HCT116 (cell line): ENCODE measurements at regions not wholly inside any gene's neighbourhood (a gene's known extent, or its start where the extent isn't known, plus 50 kb on each side); places are given as distances from the start of the nearest gene placed in this dataset.

Experiments used
- ATAC-seq: fragments of 200-7000 bp; cut with Tn5 transposase; 2 replicates; pipeline ENCODE4 v1.9.1; 2020; ENCODE audit warnings: mild to moderate bottlenecking, moderate library complexity
- BruUV-seq: library from RNA; stranded (reverse); fragments of 400-500 nt; replicated peaks from 2 replicates; lab custom pipeline; 2021; lab: Mats Ljungman, UMichigan
- CTCF ChIA-PET: fragments of 300-600 bp; sonication (Branson Sonifier 250); formaldehyde crosslinking; loops from one replicate; lab custom pipeline; 2021; ENCODE audit warnings: antibody characterized with exemption; lab: Charles Lee
- POLR2A ChIA-PET: fragments of 300-600, 350-600 bp; sonication (Branson Sonifier 250); formaldehyde crosslinking; loops from one replicate; lab custom pipeline; 2021; ENCODE audit warnings: antibody characterized with exemption; lab: Charles Lee
- RAD21 ChIA-PET, 2 experiments: fragments of 300-600 bp; sonication (Branson Sonifier 250); formaldehyde crosslinking; loops; one replicate each; lab custom pipeline; 2023; ENCODE audit warnings: low total read pairs in 2 of 2; ENCODE audit not compliant: uncharacterized antibody in 2 of 2, unreplicated experiment in 2 of 2, low non-redundant PET in 1 of 2; lab: Charles Lee
- DNase-seq: peaks from one replicate; pipeline ENCODE4 v3.0.0-alpha.2; 2010; ENCODE audit warnings: low read depth, low spot score
- H2AFZ ChIP-seq: fragments of 200-600 bp; shearing (Covaris generic), sonication (generic); 2 replicates; pipeline ENCODE4 v1.6.1; 2017; ENCODE audit warnings: low read depth, mixed run types, mixed read lengths, antibody characterized with exemption, low read length; ENCODE audit not compliant: poor library complexity, severe bottlenecking
- H3K27ac ChIP-seq: 2 replicates; pipeline ENCODE4 v1.5.1; 2012; ENCODE audit warnings: low read depth, low read length
- H3K27me3 ChIP-seq: fragments of 200-600 bp; sonication (generic); 2 replicates; pipeline ENCODE4 v1.6.1; 2016; ENCODE audit warnings: mixed run types, low read length, mixed read lengths; ENCODE audit not compliant: insufficient read depth
- H3K36me3 ChIP-seq, 2 experiments: fragments of 200-500 bp in 1 of 2; fragments of 200-600 bp in 1 of 2; sonication (Bioruptor generic) in 1 of 2; sonication (generic) in 1 of 2; 2 replicates each; pipeline versions ENCODE4 v1.5.1 to v1.6.1; 2014 to 2016; ENCODE audit warnings: low read length in 2 of 2, inconsistent platforms in 1 of 2, mixed read lengths in 1 of 2, mixed run types in 1 of 2; ENCODE audit not compliant: insufficient read depth in 2 of 2, control insufficient read depth in 1 of 2
- H3K4me1 ChIP-seq, 2 experiments: fragments of 200-600 bp in 1 of 2; sonication (generic) in 1 of 2; 2 replicates each; pipeline versions ENCODE4 v1.5.1 to v1.6.1; 2012 to 2017; ENCODE audit warnings: low read length in 2 of 2, inconsistent platforms in 1 of 2, mild to moderate bottlenecking in 1 of 2, mixed read lengths in 1 of 2, mixed run types in 1 of 2, moderate library complexity in 1 of 2; ENCODE audit not compliant: insufficient read depth in 2 of 2, control insufficient read depth in 1 of 2
- H3K4me2 ChIP-seq: fragments of 200-600 bp; sonication (generic); 2 replicates; pipeline ENCODE4 v1.6.1; 2017; ENCODE audit warnings: mixed run types, low read length, mixed read lengths
- H3K4me3 ChIP-seq, 2 experiments: fragments of 200-600 bp in 1 of 2; sonication (generic) in 1 of 2; replicated peaks in 1 of 2; 2 replicates each; pipeline ENCODE4 v1.5.1; 2011 to 2016; ENCODE audit warnings: low read length in 2 of 2, control low read depth in 1 of 2, low read depth in 1 of 2, mild to moderate bottlenecking in 1 of 2, mixed read lengths in 1 of 2, mixed run types in 1 of 2
- H3K79me2 ChIP-seq: fragments of 200-600 bp; sonication (generic); 2 replicates; pipeline ENCODE4 v1.6.1; 2017; ENCODE audit warnings: mild to moderate bottlenecking, mixed run types, low read length, moderate library complexity, mixed read lengths; ENCODE audit not compliant: insufficient read depth
- H3K9ac ChIP-seq: fragments of 200-600 bp; sonication (generic); 2 replicates; pipeline ENCODE4 v1.6.1; 2016; ENCODE audit warnings: low read length, mixed read lengths
- H3K9me2 ChIP-seq: fragments of 200-600 bp; sonication (generic), shearing (Covaris generic); 2 replicates; pipeline ENCODE4 v1.6.1; 2017; ENCODE audit warnings: mixed run types, mild to moderate bottlenecking, moderate library complexity; ENCODE audit not compliant: insufficient read depth
- H3K9me3 ChIP-seq, 2 experiments: fragments of 200-500 bp in 1 of 2; fragments of 200-600 bp in 1 of 2; sonication (Bioruptor generic) in 1 of 2; sonication (generic) in 1 of 2; 2 replicates each; pipeline ENCODE4 v1.6.1; 2014 to 2017; ENCODE audit warnings: low read length in 2 of 2, mixed read lengths in 2 of 2, inconsistent platforms in 1 of 2, low read depth in 1 of 2, mild to moderate bottlenecking in 1 of 2, mixed run types in 1 of 2, moderate library complexity in 1 of 2; ENCODE audit not compliant: control insufficient read depth in 1 of 2, insufficient read depth in 1 of 2
- H4K20me1 ChIP-seq: fragments of 200-600 bp; sonication (generic), shearing (Covaris generic); 2 replicates; pipeline ENCODE4 v1.6.1; 2017; ENCODE audit warnings: mixed run types, mild to moderate bottlenecking, moderate library complexity; ENCODE audit not compliant: insufficient read depth
- CEBPB ChIP-seq: IDR thresholded peaks from 2 replicates; pipeline ENCODE4 v1.6.1; 2012; ENCODE audit warnings: low read depth
- EGR1 ChIP-seq: IDR thresholded peaks from 2 replicates; pipeline ENCODE4 v1.6.1; 2012; ENCODE audit warnings: low read depth
- ELF1 ChIP-seq: IDR thresholded peaks from 2 replicates; pipeline ENCODE4 v1.6.1; 2012; ENCODE audit warnings: low read depth, borderline replicate concordance
- EZH2 ChIP-seq: fragments of 200-600 bp; sonication (generic); IDR thresholded peaks from 2 replicates; pipeline ENCODE4 v1.6.1; 2017; ENCODE audit warnings: antibody characterized with exemption, mixed run types
- EZH2phosphoT487 ChIP-seq: fragments of 200-600 bp; IDR thresholded peaks from 2 replicates; pipeline ENCODE4 v1.6.1; 2018; ENCODE audit warnings: antibody characterized with exemption, borderline replicate concordance
- JUND ChIP-seq: IDR thresholded peaks from 2 replicates; pipeline ENCODE4 v1.6.1; 2012
- POLR2A ChIP-seq: IDR thresholded peaks from 2 replicates; pipeline ENCODE4 v1.7.0; 2011; ENCODE audit warnings: borderline replicate concordance; ENCODE audit not compliant: insufficient read depth, insufficient read length; ENCODE audit errors: extremely low read depth
- POLR2AphosphoS5 ChIP-seq: IDR thresholded peaks from 2 replicates; pipeline ENCODE4 v1.6.1; 2011; ENCODE audit warnings: mild to moderate bottlenecking, low read depth, low read length, moderate library complexity
- REST ChIP-seq: IDR thresholded peaks from 2 replicates; pipeline ENCODE4 v1.6.1; 2012; ENCODE audit warnings: low read depth
- SIN3A ChIP-seq: IDR thresholded peaks from 2 replicates; pipeline ENCODE4 v1.6.1; 2012; ENCODE audit warnings: low read depth
- SP1 ChIP-seq: IDR thresholded peaks from 2 replicates; pipeline ENCODE4 v1.6.1; 2012; ENCODE audit warnings: low read depth
- SRF ChIP-seq: IDR thresholded peaks from 2 replicates; pipeline ENCODE4 v1.6.1; 2012; ENCODE audit warnings: low read depth
- TCF7L2 ChIP-seq: IDR thresholded peaks from 2 replicates; pipeline ENCODE4 v1.7.0; 2011; ENCODE audit warnings: borderline replicate concordance, inconsistent platforms; ENCODE audit not compliant: insufficient read depth, insufficient read length; ENCODE audit errors: extremely low read depth
- YY1 ChIP-seq: IDR thresholded peaks from 2 replicates; pipeline ENCODE4 v1.6.1; 2011; ENCODE audit warnings: low read length, low read depth, moderate library complexity, mild to moderate bottlenecking; ENCODE audit not compliant: insufficient replicate concordance; ENCODE audit errors: extremely low read depth
- ZFX ChIP-seq: fragments of 450-650 bp; IDR thresholded peaks from 2 replicates; pipeline ENCODE4 v1.6.1; 2017
- intact Hi-C: fragments of 100-400 bp; cut with micrococcal nuclease; formaldehyde crosslinking; loops from 2 replicates; pipeline ENCODE4 v1.10.0; 2022
- TF ChIP-seq, protein P1 (sequence below): IDR thresholded peaks from 2 replicates; pipeline ENCODE4 v1.6.1; 2012
- TF ChIP-seq, protein P2 (sequence below), 3 experiments: fragments of 200-600 bp in 1 of 3; sonication (generic) in 1 of 3; IDR thresholded peaks in 2 of 3; conservative IDR thresholded peaks in 1 of 3; 2 replicates each; pipeline ENCODE4 v1.5.1; 2012 to 2017; ENCODE audit warnings: low read depth in 2 of 3, low read length in 2 of 3, antibody characterized with exemption in 1 of 3, borderline replicate concordance in 1 of 3, control low read depth in 1 of 3, mild to moderate bottlenecking in 1 of 3, mixed read lengths in 1 of 3, mixed run types in 1 of 3, moderate library complexity in 1 of 3; ENCODE audit not compliant: insufficient read depth in 1 of 3

- Histone ChIP-seq H3K4me2 (no peak overlapping the region), H3K9ac (no peak overlapping the region)
Measured at GRCh38 chr18:56322406-56322805, 316.0 kb downstream of the TXNL1 start.

More at GRCh38 chr18:56322406-56322805, 316.0 kb downstream of the TXNL1 start:
- POLR2A ChIA-PET, result no interaction called here
- DNase-seq (no peak), ATAC-seq (no peak)
- Histone ChIP-seq H3K4me3 (no peak overlapping the region), H4K20me1 (no peaks in the 10 kb centered on the region), H3K9me2 (no peaks in the 10 kb centered on the region), H2AFZ (no peak overlapping the region), H3K36me3 (no peaks in the 10 kb centered on the region), H3K79me2 (no peaks in the 10 kb centered on the region), H3K27me3 (no peaks in the 10 kb centered on the region)
- BruUV-seq, result no TSS peak
- RAD21 ChIA-PET, result no interaction called here
- no peak for TF ChIP-seq POLR2A
- no peak for TF ChIP-seq CEBPB
- TF ChIP-seq JUND, result no peak
- no peak for TF ChIP-seq ELF1
- no peak for TF ChIP-seq POLR2AphosphoS5
- TF ChIP-seq EZH2, result no peak
- no peak for TF ChIP-seq SIN3A
- TF ChIP-seq SP1, result no peak
- no peak for TF ChIP-seq SRF
- no peak for TF ChIP-seq REST
- no peak for TF ChIP-seq EZH2phosphoT487
- TF ChIP-seq TCF7L2, result no peak
- TF ChIP-seq, protein P1, sequence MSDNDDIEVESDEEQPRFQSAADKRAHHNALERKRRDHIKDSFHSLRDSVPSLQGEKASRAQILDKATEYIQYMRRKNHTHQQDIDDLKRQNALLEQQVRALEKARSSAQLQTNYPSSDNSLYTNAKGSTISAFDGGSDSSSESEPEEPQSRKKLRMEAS, result no peak
- TF ChIP-seq YY1, result no peak
- no peak for TF ChIP-seq ZFX
- TF ChIP-seq, protein P2, sequence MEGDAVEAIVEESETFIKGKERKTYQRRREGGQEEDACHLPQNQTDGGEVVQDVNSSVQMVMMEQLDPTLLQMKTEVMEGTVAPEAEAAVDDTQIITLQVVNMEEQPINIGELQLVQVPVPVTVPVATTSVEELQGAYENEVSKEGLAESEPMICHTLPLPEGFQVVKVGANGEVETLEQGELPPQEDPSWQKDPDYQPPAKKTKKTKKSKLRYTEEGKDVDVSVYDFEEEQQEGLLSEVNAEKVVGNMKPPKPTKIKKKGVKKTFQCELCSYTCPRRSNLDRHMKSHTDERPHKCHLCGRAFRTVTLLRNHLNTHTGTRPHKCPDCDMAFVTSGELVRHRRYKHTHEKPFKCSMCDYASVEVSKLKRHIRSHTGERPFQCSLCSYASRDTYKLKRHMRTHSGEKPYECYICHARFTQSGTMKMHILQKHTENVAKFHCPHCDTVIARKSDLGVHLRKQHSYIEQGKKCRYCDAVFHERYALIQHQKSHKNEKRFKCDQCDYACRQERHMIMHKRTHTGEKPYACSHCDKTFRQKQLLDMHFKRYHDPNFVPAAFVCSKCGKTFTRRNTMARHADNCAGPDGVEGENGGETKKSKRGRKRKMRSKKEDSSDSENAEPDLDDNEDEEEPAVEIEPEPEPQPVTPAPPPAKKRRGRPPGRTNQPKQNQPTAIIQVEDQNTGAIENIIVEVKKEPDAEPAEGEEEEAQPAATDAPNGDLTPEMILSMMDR (IDR thresholded peaks at IDR 0.05 in 2 of 3, conservative IDR thresholded peaks at IDR 0.05 in 1 of 3; ENCODE audit: borderline replicate concordance in 1 of 3, insufficient read depth in 1 of 3, low read depth in 2 of 3, low read length in 2 of 3), result no peak
- no peak for TF ChIP-seq EGR1
- TF ChIP-seq, all 23 proteins: peak for 0
- CTCF ChIA-PET, result no interaction called here
- no peak overlapping the region for H3K27ac ChIP-seq
- no peaks in the 10 kb centered on the region; a peak in 1 of 4 replicates for H3K4me1 ChIP-seq
- peaks cover 0 to 10% of the 10 kb centered on the region in 2 experiments; a peak in 1 of 4 replicates for H3K9me3 ChIP-seq
- intact Hi-C loops, result no loop called here
